H9 (cell line): ENCODE measurements at regions not wholly inside any gene's neighbourhood (a gene's known extent, or its start where the extent isn't known, plus 50 kb on each side); places are given as distances from the start of the nearest gene placed in this dataset.

Experiments used
- DNase-seq: peaks from one replicate; pipeline ENCODE4 v3.0.0-alpha.2; 2017
- H2AFZ ChIP-seq: one replicate; pipeline ENCODE4 v1.6.1; 2013; ENCODE audit warnings: mild to moderate bottlenecking, low read length, control low read depth, moderate library complexity
- H2AK5ac ChIP-seq: 2 replicates; pipeline ENCODE4 v1.6.1; 2013; ENCODE audit warnings: low read length, control low read depth, mixed read lengths; ENCODE audit not compliant: insufficient read length
- H2BK120ac ChIP-seq: one replicate; pipeline ENCODE4 v1.6.1; 2013; ENCODE audit warnings: low read depth, mild to moderate bottlenecking, low read length, control low read depth, inconsistent platforms; ENCODE audit not compliant: poor library complexity, severe bottlenecking
- H2BK12ac ChIP-seq: 2 replicates; pipeline ENCODE4 v1.6.1; 2013; ENCODE audit warnings: low read length, control low read depth, mixed read lengths, low read depth; ENCODE audit not compliant: insufficient read length
- H2BK15ac ChIP-seq: 2 replicates; pipeline ENCODE4 v1.6.1; 2013; ENCODE audit warnings: low read depth, low read length, control low read depth
- H2BK20ac ChIP-seq: one replicate; pipeline ENCODE4 v1.6.1; 2013; ENCODE audit warnings: low read depth, mild to moderate bottlenecking, low read length, control low read depth, inconsistent platforms; ENCODE audit not compliant: poor library complexity, severe bottlenecking
- H2BK5ac ChIP-seq: 2 replicates; pipeline ENCODE4 v1.6.1; 2013; ENCODE audit warnings: low read length, control low read depth, mixed read lengths; ENCODE audit not compliant: insufficient read length
- H3K14ac ChIP-seq: 2 replicates; pipeline ENCODE4 v1.6.1; 2013; ENCODE audit warnings: low read length, control low read depth; ENCODE audit not compliant: insufficient read depth
- H3K18ac ChIP-seq: 2 replicates; pipeline ENCODE4 v1.6.1; 2013; ENCODE audit warnings: low read depth, mild to moderate bottlenecking, mixed read lengths, low read length, control low read depth; ENCODE audit not compliant: insufficient read length
- H3K23ac ChIP-seq: 2 replicates; pipeline ENCODE4 v1.6.1; 2013; ENCODE audit warnings: low read length, control low read depth, mixed read lengths, low read depth; ENCODE audit not compliant: insufficient read length
- H3K23me2 ChIP-seq: 2 replicates; pipeline ENCODE4 v1.6.1; 2013; ENCODE audit warnings: low read depth, mild to moderate bottlenecking, mixed read lengths, low read length, control low read depth; ENCODE audit not compliant: insufficient read length, poor library complexity, severe bottlenecking
- H3K27ac ChIP-seq: 2 replicates; pipeline ENCODE4 v1.5.1; 2013; ENCODE audit warnings: low read length, control low read depth, mixed read lengths, low read depth; ENCODE audit not compliant: insufficient read length
- H3K27me3 ChIP-seq: 2 replicates; pipeline ENCODE4 v1.6.1; 2013; ENCODE audit warnings: low read length, control low read depth, inconsistent platforms; ENCODE audit not compliant: insufficient read depth
- H3K4ac ChIP-seq: 2 replicates; pipeline ENCODE4 v1.6.1; 2013; ENCODE audit warnings: low read depth, mild to moderate bottlenecking, control low read depth, inconsistent platforms, low read length, moderate library complexity
- H3K4me1 ChIP-seq: 2 replicates; pipeline ENCODE4 v1.6.1; 2013; ENCODE audit warnings: low read length, control low read depth, inconsistent platforms; ENCODE audit not compliant: insufficient read depth
- H3K4me2 ChIP-seq: 2 replicates; pipeline ENCODE4 v1.6.1; 2013; ENCODE audit warnings: low read length, control low read depth, mixed read lengths; ENCODE audit not compliant: insufficient read length, insufficient read depth
- H3K56ac ChIP-seq: 2 replicates; pipeline ENCODE4 v1.6.1; 2013; ENCODE audit warnings: low read depth, mild to moderate bottlenecking, mixed read lengths, low read length, control low read depth; ENCODE audit not compliant: insufficient read length
- H3K79me1 ChIP-seq: 2 replicates; pipeline ENCODE4 v1.6.1; 2013; ENCODE audit warnings: low read depth, mild to moderate bottlenecking, moderate library complexity, low read length, control low read depth, inconsistent platforms; ENCODE audit not compliant: insufficient read depth, poor library complexity, severe bottlenecking
- H3K79me2 ChIP-seq: 2 replicates; pipeline ENCODE4 v1.6.1; 2013; ENCODE audit warnings: low read length, control low read depth, inconsistent platforms; ENCODE audit not compliant: insufficient read depth
- H3K9ac ChIP-seq: 2 replicates; pipeline ENCODE4 v1.6.1; 2013; ENCODE audit warnings: low read length, control low read depth, mixed read lengths; ENCODE audit not compliant: insufficient read length; ENCODE audit errors: extremely low read depth
- H3K9me3 ChIP-seq: one replicate; pipeline ENCODE4 v1.6.1; 2013; ENCODE audit warnings: low read depth, low read length, inconsistent platforms; ENCODE audit not compliant: control insufficient read depth
- H3T11ph ChIP-seq: one replicate; pipeline ENCODE4 v1.6.1; 2013; ENCODE audit warnings: mild to moderate bottlenecking, low read length, control low read depth, inconsistent platforms
- H4K20me1 ChIP-seq: one replicate; pipeline ENCODE4 v1.6.1; 2013; ENCODE audit not compliant: control insufficient read depth, insufficient read length, insufficient read depth
- H4K5ac ChIP-seq: 2 replicates; pipeline ENCODE4 v1.6.1; 2013; ENCODE audit warnings: low read depth, mild to moderate bottlenecking, mixed read lengths, low read length, control low read depth; ENCODE audit not compliant: insufficient read length
- H4K8ac ChIP-seq: replicated peaks from 2 replicates; pipeline ENCODE4 v1.6.1; 2013; ENCODE audit warnings: low read length, control low read depth, mixed read lengths, low read depth; ENCODE audit not compliant: insufficient read length
- H4K91ac ChIP-seq: 2 replicates; pipeline ENCODE4 v1.6.1; 2013; ENCODE audit warnings: low read depth, mild to moderate bottlenecking, moderate library complexity, mixed read lengths, low read length, control low read depth; ENCODE audit not compliant: insufficient read length
- H3K27ac Mint-ChIP-seq, 3 experiments: 2 replicates in 2 of 3; 3 replicates in 1 of 3; pipeline ENCODE4 v1.8.0; 2020 to 2021; ENCODE audit warnings: mixed read lengths in 3 of 3, mild to moderate bottlenecking in 1 of 3, moderate library complexity in 1 of 3
- H3K27me3 Mint-ChIP-seq: 2 replicates; pipeline ENCODE4 v1.8.0; 2021; ENCODE audit warnings: low read depth, mild to moderate bottlenecking, moderate library complexity, mixed read lengths
- H3K36me3 Mint-ChIP-seq, 3 experiments: 2 replicates in 2 of 3; 3 replicates in 1 of 3; pipeline ENCODE4 v1.8.0; 2020 to 2021; ENCODE audit warnings: low read depth in 3 of 3, mixed read lengths in 3 of 3; ENCODE audit not compliant: insufficient read depth in 1 of 3
- H3K4me1 Mint-ChIP-seq, 2 experiments: 2 replicates each; pipeline ENCODE4 v1.8.0; 2020; ENCODE audit warnings: mixed read lengths in 2 of 2
- H3K4me3 Mint-ChIP-seq, 2 experiments: 2 replicates in 1 of 2; 3 replicates in 1 of 2; pipeline ENCODE4 v1.8.0; 2020 to 2021; ENCODE audit warnings: mild to moderate bottlenecking in 2 of 2, mixed read lengths in 2 of 2, moderate library complexity in 1 of 2
- H3K9me3 Mint-ChIP-seq, 2 experiments: 2 replicates in 1 of 2; 3 replicates in 1 of 2; pipeline ENCODE4 v1.8.0; 2020; ENCODE audit warnings: mild to moderate bottlenecking in 2 of 2, mixed read lengths in 2 of 2, moderate library complexity in 1 of 2
- WGBS: extraction: QIAGEN DNeasy Blood & Tissue Kit; methylation state at CpG from one replicate; pipeline ENCODE4 v1.1.7; 2013; ENCODE audit warnings: missing lambda C conversion rate, low lambda C conversion rate, mixed read lengths; ENCODE audit not compliant: insufficient read length; ENCODE audit errors: extremely low coverage; 5-methylcytosine and 5-hydroxymethylcytosine counted together
- TF ChIP-seq, protein P1 (sequence below): fragments of 200-600 bp; sonication (generic); conservative IDR thresholded peaks from 3 replicates; pipeline ENCODE4 v1.8.0; 2021; ENCODE audit warnings: antibody characterized with exemption, mild to moderate bottlenecking

- TF ChIP-seq, protein P1, sequence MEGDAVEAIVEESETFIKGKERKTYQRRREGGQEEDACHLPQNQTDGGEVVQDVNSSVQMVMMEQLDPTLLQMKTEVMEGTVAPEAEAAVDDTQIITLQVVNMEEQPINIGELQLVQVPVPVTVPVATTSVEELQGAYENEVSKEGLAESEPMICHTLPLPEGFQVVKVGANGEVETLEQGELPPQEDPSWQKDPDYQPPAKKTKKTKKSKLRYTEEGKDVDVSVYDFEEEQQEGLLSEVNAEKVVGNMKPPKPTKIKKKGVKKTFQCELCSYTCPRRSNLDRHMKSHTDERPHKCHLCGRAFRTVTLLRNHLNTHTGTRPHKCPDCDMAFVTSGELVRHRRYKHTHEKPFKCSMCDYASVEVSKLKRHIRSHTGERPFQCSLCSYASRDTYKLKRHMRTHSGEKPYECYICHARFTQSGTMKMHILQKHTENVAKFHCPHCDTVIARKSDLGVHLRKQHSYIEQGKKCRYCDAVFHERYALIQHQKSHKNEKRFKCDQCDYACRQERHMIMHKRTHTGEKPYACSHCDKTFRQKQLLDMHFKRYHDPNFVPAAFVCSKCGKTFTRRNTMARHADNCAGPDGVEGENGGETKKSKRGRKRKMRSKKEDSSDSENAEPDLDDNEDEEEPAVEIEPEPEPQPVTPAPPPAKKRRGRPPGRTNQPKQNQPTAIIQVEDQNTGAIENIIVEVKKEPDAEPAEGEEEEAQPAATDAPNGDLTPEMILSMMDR = no peak
- Histone ChIP-seq H4K5ac (no peak overlapping the region), H4K8ac (no peak overlapping the region), H3K27ac (no peak overlapping the region), H3K23me2 (no peaks in the 10 kb centered on the region), H2BK5ac (no peak overlapping the region), H3K4me2 (no peak overlapping the region), H3K23ac (no peak overlapping the region), H2BK120ac (no peak overlapping the region), H2AK5ac (no peak overlapping the region), H2BK20ac (no peak overlapping the region), H2BK15ac (no peak overlapping the region), H3K79me2 (no peaks in the 10 kb centered on the region), H3K4me1 (no peaks in the 10 kb centered on the region), H4K20me1 (no peaks in the 10 kb centered on the region), H3K27me3 (no peaks in the 10 kb centered on the region), H3K4ac (no peak overlapping the region), H3K9me3 (peaks cover 6% of the 10 kb centered on the region), H3K18ac (no peak overlapping the region), H2AFZ (no peak overlapping the region), H3K56ac (no peak overlapping the region), H3T11ph (no peak overlapping the region), H4K91ac (no peak overlapping the region), H3K9ac (no peak overlapping the region), H3K14ac (no peak overlapping the region), H3K79me1 (no peaks in the 10 kb centered on the region), H2BK12ac (no peak overlapping the region)
- peaks cover 0 to 23% (median 5%) of the 10 kb centered on the region in 3 experiments; a peak in 4 of 7 replicates for H3K36me3 Mint-ChIP-seq
- DNase-seq = no peak
- no peaks in the 10 kb centered on the region for H3K27me3 Mint-ChIP-seq
- H3K9me3 Mint-ChIP-seq = peaks cover 16 to 23% of the 10 kb centered on the region in 2 experiments
- H3K4me1 Mint-ChIP-seq = peaks cover 0 to 6% of the 10 kb centered on the region in 2 experiments; a peak in 3 of 4 replicates
- no peak overlapping the region for H3K4me3 Mint-ChIP-seq
- H3K27ac Mint-ChIP-seq = no peak overlapping the region
- no CpG with 5 or more reads among the region's 1 CpG for WGBS
Measured at GRCh38 chr7:68417659-68418058, 1180.6 kb upstream of the AUTS2 start.
